Adrenal gland (tissue), 9 donors: ENCODE measurements at regions not wholly inside any gene's neighbourhood (a gene's known extent, or its start where the extent isn't known, plus 50 kb on each side); places are given as distances from the start of the nearest gene placed in this dataset.

Experiments
- DNase-seq, 7 donors: peaks; one replicate each; pipeline ENCODE4 v3.0.0-alpha.2; 2019 to 2020
- H3K27ac ChIP-seq, 5 donors: fragments of 200-600 bp; sonication (generic) in 4 of 5; 1 replicate in 3 of 5; 2 replicates in 2 of 5; pipeline versions ENCODE4 v1.5.1 to v1.8.0; 2016 to 2020; ENCODE audit warnings: mild to moderate bottlenecking in 1 of 5
- H3K27me3 ChIP-seq: fragments of 200-600 bp; 2 replicates; pipeline ENCODE4 v1.8.0; 2021
- H3K36me3 ChIP-seq, 2 donors: fragments of 200-600 bp; replicated peaks in 1 of 2; 1 replicate in 1 of 2; 2 replicates in 1 of 2; pipeline versions ENCODE4 v1.5.1 to v1.8.0; 2018 to 2022
- H3K4me1 ChIP-seq, 2 donors: fragments of 200-600 bp; replicated peaks in 1 of 2; 1 replicate in 1 of 2; 2 replicates in 1 of 2; pipeline versions ENCODE4 v1.5.1 to v1.8.0; 2018 to 2021
- H3K4me3 ChIP-seq, 4 donors: fragments of 200-600 bp; sonication (generic) in 3 of 4; one replicate each; pipeline ENCODE4 v1.5.1; 2016 to 2018
- H3K9me3 ChIP-seq, 3 donors: fragments of 200-600 bp; sonication (generic) in 1 of 3; replicated peaks in 1 of 3; 1 replicate in 2 of 3; 2 replicates in 1 of 3; pipeline versions ENCODE4 v1.5.1 to v1.8.0; 2016 to 2021
- CTCF ChIP-seq, 6 experiments: fragments of 450-650 bp in 4 of 6; fragments of 200-600 bp in 2 of 6; sonication (generic) in 1 of 6; IDR thresholded peaks; 1 replicate in 5 of 6; 2 replicates in 1 of 6; pipeline versions ENCODE4 v1.5.1 to v1.8.0; 2016 to 2021; ENCODE audit warnings: antibody characterized with exemption in 6 of 6, mild to moderate bottlenecking in 2 of 6, moderate library complexity in 1 of 6
- POLR2A ChIP-seq, 2 donors: fragments of 450-650 bp; IDR thresholded peaks; one replicate each; pipeline ENCODE4 v1.6.1; 2017; ENCODE audit warnings: antibody characterized with exemption in 2 of 2, mild to moderate bottlenecking in 2 of 2, moderate library complexity in 1 of 2
- WGBS, 4 donors: extraction: QIAGEN DNeasy Blood & Tissue Kit in 2 of 4; methylation state at CpG; one replicate each; pipeline versions ENCODE4 v1.1.5 to v1.1.7; 2013 to 2017; 5-methylcytosine and 5-hydroxymethylcytosine counted together
- intact Hi-C, 2 donors: fragments of 100-400 bp; cut with DNase I; formaldehyde crosslinking; loops; one replicate each; pipeline versions ENCODE4 v1.14.1 to v1.15.0; 2022 to 2023
- donor health status: healthy with polysubstance abuse.
- donor health status: Bipolar disorder and iron deficiency.
- donor health status: DM: yes; HTN: yes; CAD: no.
- donor health status: DM: no; HTN: no; CAD: no.
- donor health status: DM: no; HTN: no; CAD: no.

- H3K4me3 ChIP-seq: no peak overlapping the region
- H3K36me3 ChIP-seq: no peaks in the 10 kb centered on the region
- no peaks in the 10 kb centered on the region for H3K9me3 ChIP-seq
- no peaks in the 10 kb centered on the region for H3K4me1 ChIP-seq
- DNase-seq: no peak
- 48 to 70% (median 55%) methylated on average over 5 to 6 of the region's 6 CpGs for WGBS, 4 donors
- H3K27ac ChIP-seq: no peak overlapping the region
- intact Hi-C loops: no loop called here
- peaks cover 5% of the 10 kb centered on the region for H3K27me3 ChIP-seq
- no peak for TF ChIP-seq CTCF (IDR thresholded peaks at IDR 0.05)
- no peak for TF ChIP-seq POLR2A (IDR thresholded peaks at IDR 0.05)
Measured at GRCh38 chr6:168232062-168232461, 87.5 kb downstream of the DACT2 start.

- DNase-seq: no peak
- intact Hi-C loops: no loop called here
- Histone ChIP-seq H3K4me1 (no peaks in the 10 kb centered on the region), H3K9me3 (no peaks in the 10 kb centered on the region), H3K27me3 (peaks cover 5% of the 10 kb centered on the region), H3K36me3 (no peaks in the 10 kb centered on the region), H3K27ac (no peak overlapping the region), H3K4me3 (no peak overlapping the region)
- TF ChIP-seq CTCF (IDR thresholded peaks at IDR 0.05): no peak
- TF ChIP-seq POLR2A (IDR thresholded peaks at IDR 0.05): no peak
- WGBS, 4 donors: 53 to 70% (median 63%) methylated on average over 8 of the region's 8 CpGs
Measured at GRCh38 chr6:168231393-168231957, 88.1 kb downstream of the DACT2 start.

- intact Hi-C loops: no loop called here
- Histone ChIP-seq H3K36me3 (no peaks in the 10 kb centered on the region), H3K4me3 (no peak overlapping the region), H3K4me1 (no peaks in the 10 kb centered on the region), H3K27ac (no peak overlapping the region), H3K27me3 (peaks cover 5% of the 10 kb centered on the region), H3K9me3 (no peaks in the 10 kb centered on the region)
- TF ChIP-seq POLR2A (IDR thresholded peaks at IDR 0.05) (no peak), CTCF (IDR thresholded peaks at IDR 0.05) (no peak)
- DNase-seq: no peak
- 89 to 93% (median 91%) methylated on average over 18 to 25 of the region's 25 CpGs for whole genome bisulfite sequencing, 4 donors
Measured at GRCh38 chr6:168229368-168229752, 90.2 kb downstream of the DACT2 start.

GRCh38 chr6:168228676-168229367 is 90.8 kb downstream of the DACT2 start:
- no peak for TF ChIP-seq POLR2A (IDR thresholded peaks at IDR 0.05)
- no peak for TF ChIP-seq CTCF (IDR thresholded peaks at IDR 0.05)
- Histone ChIP-seq H3K9me3 (no peaks in the 10 kb centered on the region), H3K27me3 (peaks cover 5% of the 10 kb centered on the region), H3K27ac (no peak overlapping the region), H3K4me3 (no peak overlapping the region), H3K36me3 (no peaks in the 10 kb centered on the region), H3K4me1 (no peaks in the 10 kb centered on the region)
- intact Hi-C loops: no loop called here
- DNase-seq: no peak
- WGBS, 4 donors: 89 to 93% (median 92%) methylated on average over 23 to 24 of the region's 24 CpGs
